Spinal cord (tissue), 9 donors: ENCODE measurements at regions not wholly inside any gene's neighbourhood (a gene's known extent, or its start where the extent isn't known, plus 50 kb on each side); places are given as distances from the start of the nearest gene placed in this dataset.
A peak's percentile ranks its signal among the peaks of the same experiment; 100 is the strongest.

Source experiments
- DNase-seq, 6 donors: peaks; one replicate each; pipeline versions ENCODE4 v3.0.0 to v3.0.0-alpha.2; 2013 to 2015; ENCODE audit warnings: low spot score in 6 of 6, low read depth in 4 of 6
- H3K27ac ChIP-seq: one replicate; pipeline ENCODE4 v1.5.1; 2013; ENCODE audit warnings: low read depth, low read length, control low read depth
- H3K27me3 ChIP-seq: one replicate; pipeline ENCODE4 v1.6.1; 2013; ENCODE audit warnings: low read length; ENCODE audit not compliant: control insufficient read depth, insufficient read depth
- H3K36me3 ChIP-seq: one replicate; pipeline ENCODE4 v1.6.1; 2013; ENCODE audit warnings: low read length; ENCODE audit not compliant: control insufficient read depth, insufficient read depth
- H3K4me1 ChIP-seq: one replicate; pipeline ENCODE4 v1.6.1; 2013; ENCODE audit warnings: low read length; ENCODE audit not compliant: control insufficient read depth, insufficient read depth
- H3K4me3 ChIP-seq: one replicate; pipeline ENCODE4 v1.5.1; 2013; ENCODE audit warnings: low read depth, low read length, control low read depth
- H3K9me3 ChIP-seq: one replicate; pipeline ENCODE4 v1.6.1; 2013; ENCODE audit warnings: low read length; ENCODE audit not compliant: control insufficient read depth, insufficient read depth
- WGBS: methylation state at CpG from one replicate; pipeline ENCODE4 v1.1.5; 2013; ENCODE audit warnings: missing lambda C conversion rate; ENCODE audit not compliant: insufficient coverage; 5-methylcytosine and 5-hydroxymethylcytosine counted together
- donor health status: healthy.

GRCh38 chr19:28466107-28467045, 746.6 kb downstream of the UQCRFS1 start:
- no peaks in the 10 kb centered on the region for H3K27me3 ChIP-seq
- H3K9me3 ChIP-seq: no peaks in the 10 kb centered on the region
- no peak overlapping the region for H3K27ac ChIP-seq
- WGBS: 100% methylated on average over 3 of the region's 9 CpGs
- no peaks in the 10 kb centered on the region for H3K36me3 ChIP-seq
- H3K4me3 ChIP-seq: no peak overlapping the region
- H3K4me1 ChIP-seq: peaks cover 5% of the 10 kb centered on the region
- DNase-seq: peak in 3 of 6 donors; percentile 31 to 84 (median 68)

- DNase-seq: no peak
- no peaks in the 10 kb centered on the region for H3K9me3 ChIP-seq
- no peak overlapping the region for H3K27ac ChIP-seq
- peaks cover 5% of the 10 kb centered on the region for H3K4me1 ChIP-seq
- H3K27me3 ChIP-seq: no peaks in the 10 kb centered on the region
- 95% methylated on average over 3 of the region's 3 CpGs for WGBS
- H3K36me3 ChIP-seq: no peaks in the 10 kb centered on the region
- H3K4me3 ChIP-seq: no peak overlapping the region
These were observed 747.4 kb downstream of the UQCRFS1 start for GRCh38 chr19:28465371-28466086.

DNA sequence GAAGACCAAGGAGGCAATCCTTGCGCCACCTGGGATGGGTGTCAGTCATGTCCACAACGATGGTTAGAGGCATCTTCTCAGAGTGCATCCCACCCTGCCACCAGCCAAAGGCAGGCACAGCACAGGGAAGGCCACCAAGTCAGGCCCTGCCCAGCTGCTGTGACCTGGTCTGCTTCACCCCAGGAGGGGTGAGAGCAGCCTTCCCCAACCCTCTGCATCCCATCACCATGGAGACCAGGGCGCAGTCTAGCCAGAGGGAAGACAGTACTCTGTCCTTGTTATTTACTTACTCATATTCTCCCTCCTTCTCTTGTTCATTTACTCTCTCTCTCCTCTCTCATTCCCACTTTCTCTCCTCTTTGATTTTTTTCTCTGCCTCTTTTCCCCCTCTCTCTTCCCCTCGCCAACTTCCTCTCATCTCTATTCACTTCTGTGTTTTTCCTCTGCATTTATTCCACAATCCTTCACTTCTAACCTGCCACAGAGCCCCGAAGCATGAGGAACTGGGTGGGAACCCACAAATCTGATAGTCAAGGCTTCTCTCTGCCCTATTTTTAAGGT, 749.4 kb downstream of the UQCRFS1 start:
- Histone ChIP-seq H3K4me1 (peaks cover under 1% of the 10 kb centered on the region), H3K27ac (no peak overlapping the region), H3K4me3 (no peak overlapping the region), H3K27me3 (no peaks in the 10 kb centered on the region), H3K9me3 (no peaks in the 10 kb centered on the region), H3K36me3 (no peaks in the 10 kb centered on the region)
- 91% methylated on average over 5 of the region's 5 CpGs for WGBS
- DNase-seq: no peak

DNA sequence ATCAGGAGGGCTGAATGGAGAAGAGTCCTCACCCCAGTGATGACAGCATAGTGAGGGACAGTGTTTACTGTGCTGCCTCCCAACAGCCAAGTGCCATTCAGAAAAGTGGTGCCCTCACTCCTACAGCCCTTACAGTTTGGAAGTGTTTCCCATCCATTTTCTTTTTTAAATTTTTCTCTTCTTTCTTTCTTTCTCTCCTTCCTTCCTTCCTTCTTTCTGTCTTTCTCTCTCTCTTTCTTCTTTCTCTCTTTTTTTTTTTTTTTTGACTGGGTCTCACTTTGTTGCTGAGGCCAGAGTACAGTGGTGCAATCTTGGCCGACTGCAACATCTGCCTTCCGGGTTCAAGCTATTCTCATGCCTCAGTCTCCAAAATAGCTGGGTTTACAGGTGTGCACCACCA, 755.3 kb downstream of the UQCRFS1 start:
- Histone ChIP-seq H3K9me3 (no peaks in the 10 kb centered on the region), H3K36me3 (no peaks in the 10 kb centered on the region), H3K27me3 (no peaks in the 10 kb centered on the region), H3K4me3 (no peak overlapping the region), H3K27ac (no peak overlapping the region), H3K4me1 (no peaks in the 10 kb centered on the region)
- WGBS: 90% methylated on average over 2 of the region's 2 CpGs
- DNase-seq: no peak

DNA sequence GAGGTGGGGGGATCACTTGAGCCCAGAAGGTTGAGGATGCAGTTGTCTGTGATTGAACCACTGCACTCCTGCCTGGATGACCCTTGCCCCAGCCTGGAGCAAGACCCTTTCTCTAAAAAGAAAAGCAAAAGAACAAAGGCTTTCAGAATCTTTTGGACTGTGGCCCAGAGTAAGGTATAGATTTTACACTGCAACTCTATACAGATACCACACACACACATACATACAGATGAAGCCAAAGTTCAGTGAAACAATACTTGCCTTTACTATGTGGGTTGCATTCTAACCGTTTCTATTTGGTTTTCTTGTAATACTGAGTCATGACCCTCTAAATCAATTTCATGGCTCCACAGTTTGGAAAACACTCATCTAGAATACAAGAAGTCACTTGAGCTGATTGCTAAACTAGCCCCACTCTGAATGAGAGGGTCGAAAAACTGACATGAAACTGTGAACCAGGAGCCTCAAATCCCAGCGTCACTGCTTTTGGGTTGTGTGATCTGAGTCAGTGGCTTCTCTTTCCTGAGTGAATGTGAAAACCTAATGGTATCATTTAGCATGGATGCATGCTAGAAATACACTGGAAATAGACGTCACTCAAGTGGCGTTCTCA, 756.1 kb downstream of the UQCRFS1 start:
- no peaks in the 10 kb centered on the region for H3K9me3 ChIP-seq
- no peak overlapping the region for H3K4me3 ChIP-seq
- no peaks in the 10 kb centered on the region for H3K27me3 ChIP-seq
- no peaks in the 10 kb centered on the region for H3K4me1 ChIP-seq
- DNase-seq: no peak
- 28% methylated on average over 2 of the region's 5 CpGs for WGBS
- no peak overlapping the region for H3K27ac ChIP-seq
- no peaks in the 10 kb centered on the region for H3K36me3 ChIP-seq

GRCh38 chr19:28456252-28456651, 756.7 kb downstream of the UQCRFS1 start:
- no peaks in the 10 kb centered on the region for H3K36me3 ChIP-seq
- H3K9me3 ChIP-seq: no peaks in the 10 kb centered on the region
- 0% methylated on average over 1 of the region's 4 CpGs for WGBS
- H3K4me1 ChIP-seq: no peaks in the 10 kb centered on the region
- no peak overlapping the region for H3K4me3 ChIP-seq
- H3K27me3 ChIP-seq: no peaks in the 10 kb centered on the region
- DNase-seq: no peak
- no peak overlapping the region for H3K27ac ChIP-seq

DNA sequence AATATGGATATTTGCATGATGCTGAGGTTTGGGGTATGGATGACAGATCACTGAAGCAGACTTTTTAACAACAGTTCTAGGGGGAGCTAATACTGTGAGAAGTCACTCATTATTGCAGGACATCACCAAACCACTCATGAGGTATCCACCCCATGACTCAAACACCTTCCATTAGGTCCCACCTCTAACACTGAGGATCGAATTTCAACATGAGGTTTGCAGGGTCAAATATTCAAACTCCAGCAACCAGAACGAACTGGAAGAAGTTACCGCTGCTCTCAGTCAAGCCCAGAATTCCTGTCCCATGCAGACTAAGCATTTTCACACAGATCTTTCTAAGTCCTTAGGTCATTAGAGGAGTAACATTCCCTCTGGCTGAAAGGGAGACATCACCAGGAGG, 758.9 kb downstream of the UQCRFS1 start:
- Histone ChIP-seq H3K36me3 (no peaks in the 10 kb centered on the region), H3K4me1 (no peaks in the 10 kb centered on the region), H3K27ac (no peak overlapping the region), H3K9me3 (no peaks in the 10 kb centered on the region), H3K4me3 (no peak overlapping the region), H3K27me3 (no peaks in the 10 kb centered on the region)
- WGBS: 70% methylated on average over 3 of the region's 3 CpGs
- no peak for DNase-seq

- Histone ChIP-seq H3K9me3 (no peaks in the 10 kb centered on the region), H3K36me3 (no peaks in the 10 kb centered on the region), H3K27ac (no peak overlapping the region), H3K4me3 (no peak overlapping the region), H3K27me3 (no peaks in the 10 kb centered on the region), H3K4me1 (no peaks in the 10 kb centered on the region)
- 75% methylated on average over 5 of the region's 9 CpGs for WGBS
- DNase-seq: no peak
These were observed 759.5 kb downstream of the UQCRFS1 start for GRCh38 chr19:28453420-28453819.

DNA sequence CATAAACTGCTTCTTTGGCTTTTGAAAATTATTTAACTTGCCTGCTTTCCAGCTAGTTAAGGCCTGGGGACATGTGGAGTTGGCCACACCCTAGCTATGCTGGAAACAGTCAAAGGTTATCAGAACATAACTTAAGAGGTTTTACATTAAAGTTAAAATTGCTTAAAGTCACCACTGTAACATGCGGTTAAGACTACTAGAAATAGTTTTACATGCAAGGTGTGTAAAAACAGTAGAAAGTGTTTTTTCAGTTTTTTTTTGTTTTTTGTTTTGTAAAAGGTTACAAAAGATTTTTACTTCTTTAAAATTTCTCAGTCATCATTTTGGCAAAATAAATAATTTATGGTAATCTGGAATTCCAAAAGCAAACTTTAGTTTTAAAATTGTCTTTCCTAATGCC, 763.1 kb downstream of the UQCRFS1 start:
- no peak overlapping the region for H3K27ac ChIP-seq
- no peaks in the 10 kb centered on the region for H3K4me1 ChIP-seq
- H3K4me3 ChIP-seq: no peak overlapping the region
- no peaks in the 10 kb centered on the region for H3K36me3 ChIP-seq
- H3K27me3 ChIP-seq: no peaks in the 10 kb centered on the region
- WGBS: no CpG with 5 or more reads among the region's 1 CpG
- DNase-seq: no peak
- no peaks in the 10 kb centered on the region for H3K9me3 ChIP-seq
